Pulmonary artery endothelial cell (primary cell): ENCODE measurements at regions not wholly inside any gene's neighbourhood (a gene's known extent, or its start where the extent isn't known, plus 50 kb on each side); places are given as distances from the start of the nearest gene placed in this dataset.
A peak's percentile ranks its signal among the peaks of the same experiment; 100 is the strongest.

ENCODE experiments used
- DNase-seq: peaks from one replicate; pipeline ENCODE4 v3.0.0-alpha.2; 2011; ENCODE audit warnings: low read depth, low spot score

DNA sequence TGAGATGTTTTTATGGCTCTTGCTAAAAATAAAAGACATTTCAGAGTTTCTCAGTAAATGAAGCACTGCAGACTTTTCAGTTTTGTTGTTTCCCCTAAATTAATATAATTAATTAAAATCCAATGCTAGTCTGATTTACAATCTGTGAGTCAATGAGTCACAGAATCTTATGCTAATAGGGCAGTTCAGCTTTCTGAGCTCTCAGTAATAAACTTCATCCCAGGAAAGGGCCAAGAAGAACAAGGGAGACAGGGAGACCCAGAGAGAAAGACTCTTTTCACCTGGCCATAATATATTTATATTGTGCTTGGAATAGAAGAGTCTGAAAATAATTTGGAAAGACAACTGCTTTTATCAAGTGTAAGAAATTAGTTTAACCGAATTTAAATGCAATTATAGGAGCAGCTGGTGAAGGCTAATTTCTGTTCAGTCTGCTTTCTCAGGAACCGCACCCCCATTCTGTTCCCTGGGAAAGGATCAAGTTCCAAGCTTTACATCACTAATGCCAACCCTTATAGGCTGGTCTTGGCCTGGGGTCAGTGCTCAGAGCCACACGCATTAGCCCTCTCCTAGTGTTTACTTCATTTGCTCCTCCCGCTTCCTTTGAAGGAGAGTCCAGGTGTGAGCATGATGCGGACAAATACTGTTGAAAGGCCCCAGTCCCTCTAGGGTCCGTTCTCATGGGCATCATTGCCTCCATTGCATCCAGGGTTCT lies 145.6 kb downstream of the ZBTB18 start:
- DNase-seq, result no peak

DNA sequence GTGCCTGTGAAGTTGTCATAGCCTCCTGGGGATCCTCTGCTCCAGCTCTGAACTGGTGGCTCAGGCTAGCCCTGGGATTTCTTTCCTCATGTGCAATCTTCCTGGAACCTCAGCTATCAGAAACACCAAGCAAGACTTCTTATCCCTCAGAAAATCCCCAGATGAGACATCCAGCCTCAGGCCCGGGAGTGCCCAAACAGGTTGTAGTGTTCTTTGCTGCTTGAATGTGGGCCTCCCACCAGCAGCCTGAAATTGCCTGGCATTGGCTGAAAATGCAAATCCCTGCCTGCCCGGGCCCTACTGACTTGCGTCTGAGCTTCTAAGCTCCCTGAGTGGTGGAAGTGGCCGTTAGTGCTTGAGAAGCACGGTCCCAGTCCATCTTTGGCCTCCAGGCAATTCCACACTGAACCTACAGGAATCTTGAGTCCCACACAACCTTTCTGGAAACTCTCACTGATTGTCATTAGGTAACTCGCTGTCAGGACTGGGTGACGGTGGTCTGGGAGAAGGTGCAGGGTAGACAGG lies 146.8 kb downstream of the ZBTB18 start:
- no peak for DNase-seq

DNA sequence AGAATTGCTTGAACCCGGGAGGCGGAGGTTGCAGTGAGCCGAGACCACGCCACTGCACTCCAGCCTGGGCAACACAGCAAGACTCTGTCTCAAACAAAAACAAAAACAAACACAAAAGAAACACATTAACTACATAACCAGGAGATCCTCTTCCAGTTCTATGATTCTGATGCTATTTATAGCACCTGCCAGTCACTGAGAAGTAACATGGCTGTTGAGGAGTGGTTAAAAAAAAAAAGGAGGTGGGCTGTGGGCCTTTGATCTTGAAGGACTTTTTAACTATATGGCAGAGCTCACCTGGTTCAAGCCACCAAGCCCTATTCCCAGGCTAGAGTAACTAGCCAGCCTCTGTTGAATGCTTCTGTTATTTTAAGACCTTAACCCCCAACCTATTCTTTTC lies 148.8 kb downstream of the ZBTB18 start:
- DNase-seq, result no peak

DNA sequence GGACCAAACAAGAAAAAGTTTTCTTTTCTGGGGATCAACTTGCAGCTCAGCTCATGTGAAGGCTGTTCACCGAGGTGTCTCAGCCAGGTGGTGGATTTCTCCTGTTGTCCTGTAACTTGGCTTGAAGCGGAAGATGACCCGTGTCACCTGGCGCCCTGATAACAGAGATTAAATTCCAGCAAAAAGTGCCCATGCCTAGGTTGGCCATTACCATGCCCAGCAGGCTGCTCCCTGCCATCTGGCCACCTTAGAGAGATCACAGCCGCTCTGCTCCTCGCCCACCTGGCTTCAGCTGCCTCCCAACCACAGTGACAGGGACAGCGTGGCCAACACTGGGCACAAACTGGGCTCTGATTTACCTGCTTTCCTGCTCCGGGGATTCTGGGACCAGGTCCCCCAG lies 149.5 kb downstream of the ZBTB18 start:
- no peak for DNase-seq

DNA sequence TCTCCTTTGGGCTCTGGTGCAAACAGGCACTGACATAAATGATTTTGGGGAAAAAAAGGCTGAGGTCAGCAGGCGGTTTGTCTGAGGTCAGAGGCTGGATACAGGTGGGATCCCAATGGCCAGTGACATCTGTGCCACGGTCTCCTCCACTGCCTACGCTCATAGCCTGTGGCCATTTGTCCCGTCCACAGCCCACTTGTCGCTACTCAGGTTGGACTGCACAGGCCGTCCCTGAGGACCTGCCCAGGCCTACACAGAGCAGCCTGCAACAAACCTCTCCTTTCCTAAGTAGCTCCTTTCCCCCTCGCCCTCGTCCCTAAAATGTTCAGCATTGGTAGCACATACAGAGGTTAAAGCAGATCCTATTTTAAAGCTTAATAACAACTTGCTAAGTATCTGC lies 150.7 kb downstream of the ZBTB18 start:
- DNase-seq, result no peak

DNA sequence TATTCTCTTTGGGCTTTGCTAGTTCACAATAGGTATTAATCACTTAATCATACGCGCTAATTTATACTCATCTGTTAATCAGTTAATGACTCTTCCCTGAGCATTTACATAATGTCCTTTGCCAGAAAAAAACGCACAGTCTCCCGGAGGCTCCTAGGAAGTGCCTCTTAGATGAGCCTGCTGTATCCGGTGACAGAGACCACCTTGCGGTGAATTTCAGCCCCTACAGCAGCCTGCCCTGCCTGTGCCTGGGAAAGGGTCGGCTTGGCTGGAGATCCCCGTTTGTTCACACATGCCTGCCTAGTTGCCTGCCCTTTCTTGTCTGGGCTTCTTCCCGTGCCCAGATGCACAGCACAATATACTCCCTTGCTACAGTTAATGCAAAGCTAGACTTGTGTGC lies 152.9 kb downstream of the ZBTB18 start:
- DNase-seq, result no peak

DNA sequence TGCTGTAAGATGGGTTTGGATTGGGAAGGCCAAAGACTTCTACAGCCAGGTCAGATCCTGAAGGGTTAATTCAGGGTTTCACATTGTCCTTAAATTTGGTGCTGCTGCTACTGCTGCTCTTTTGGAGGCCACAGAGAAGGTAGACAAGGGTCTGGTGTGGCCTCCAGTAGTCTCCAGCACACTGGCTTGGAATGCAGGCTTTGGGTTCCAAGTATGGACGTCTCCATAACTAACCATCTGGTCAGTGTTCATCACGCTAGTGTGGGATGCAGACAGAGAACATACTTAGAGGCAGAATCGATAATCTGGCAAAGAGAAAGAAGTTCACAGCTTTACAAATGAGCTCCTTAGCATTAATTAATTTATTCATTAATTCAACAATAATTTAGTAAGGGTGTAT lies 154.1 kb downstream of the ZBTB18 start:
- no peak for DNase-seq

DNA sequence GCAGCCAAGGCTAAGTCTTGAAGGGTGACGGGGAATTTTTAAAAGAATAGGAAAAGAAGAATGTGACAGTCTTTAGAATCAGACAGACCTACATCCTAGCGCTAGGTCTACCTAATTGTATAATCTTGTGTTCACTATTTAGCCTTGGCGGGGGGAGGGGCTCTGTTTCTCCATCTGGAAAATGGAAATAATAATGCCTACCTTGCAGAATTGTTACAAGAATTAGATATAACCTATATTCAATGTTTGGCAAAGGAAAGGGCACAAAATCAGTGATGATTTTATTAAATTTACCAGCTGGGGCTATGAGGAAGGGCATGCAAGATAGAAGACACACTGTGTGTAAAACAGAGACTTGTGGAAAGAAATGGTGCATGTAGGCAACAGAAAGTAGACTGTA lies 154.8 kb downstream of the ZBTB18 start:
- no peak for DNase-seq

DNA sequence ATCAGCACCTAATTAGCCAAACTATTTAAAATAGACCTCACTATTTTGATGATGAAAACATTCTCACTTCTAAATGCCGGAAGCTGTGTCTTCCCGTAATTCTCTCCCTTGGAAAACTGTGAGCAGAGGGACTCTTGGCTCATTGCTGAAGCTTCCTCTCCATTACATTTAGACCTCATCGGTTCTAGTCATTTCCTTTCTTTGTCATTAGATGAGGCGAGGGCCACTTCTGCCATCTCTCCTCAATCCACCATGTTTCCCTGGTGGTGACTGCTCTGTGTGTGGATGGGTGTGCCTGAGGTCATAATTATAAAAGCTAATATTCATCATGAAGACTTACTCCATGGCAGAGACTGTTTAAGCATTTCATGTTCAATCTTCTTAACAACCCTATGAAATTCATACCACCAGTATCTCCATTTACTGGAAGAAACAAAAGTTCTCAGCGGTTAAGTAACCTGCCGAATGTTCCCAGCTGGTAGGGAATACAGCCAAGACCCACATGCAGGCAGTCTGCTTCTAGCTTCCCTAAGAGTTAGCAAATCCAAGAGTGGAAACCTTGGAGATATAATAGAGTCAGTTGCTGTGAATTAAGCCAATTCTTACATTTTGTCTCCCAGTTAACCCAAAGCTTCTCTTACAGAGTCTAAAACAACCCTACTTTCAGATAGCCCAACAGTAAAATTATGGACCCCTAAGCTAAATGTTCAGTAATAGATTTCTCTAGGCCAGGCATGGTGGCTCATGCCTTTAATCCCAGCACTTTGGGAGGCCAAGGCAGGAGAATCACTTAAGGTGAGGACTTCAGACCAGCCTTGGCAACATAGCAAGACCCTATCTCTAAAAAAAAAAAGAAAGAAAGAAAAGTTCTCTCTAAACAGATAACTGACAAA lies 156.2 kb downstream of the ZBTB18 start:
- no peak for DNase-seq

DNA sequence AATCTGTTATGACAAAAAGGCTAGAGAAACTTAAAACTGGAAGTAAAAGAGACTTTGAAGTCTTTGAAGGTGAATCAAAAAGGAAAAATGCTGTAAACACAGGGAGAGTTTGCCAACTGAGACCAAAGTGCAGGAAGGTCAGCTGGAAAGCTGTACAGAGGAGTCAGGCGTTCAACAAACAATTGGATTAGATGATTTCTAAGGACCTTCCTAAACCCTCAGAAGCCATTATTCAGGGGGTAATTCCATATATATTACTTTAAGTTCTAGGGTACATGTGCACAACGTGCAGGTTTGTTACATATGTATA lies 156.8 kb downstream of the ZBTB18 start:
- DNase-seq, result no peak

DNA sequence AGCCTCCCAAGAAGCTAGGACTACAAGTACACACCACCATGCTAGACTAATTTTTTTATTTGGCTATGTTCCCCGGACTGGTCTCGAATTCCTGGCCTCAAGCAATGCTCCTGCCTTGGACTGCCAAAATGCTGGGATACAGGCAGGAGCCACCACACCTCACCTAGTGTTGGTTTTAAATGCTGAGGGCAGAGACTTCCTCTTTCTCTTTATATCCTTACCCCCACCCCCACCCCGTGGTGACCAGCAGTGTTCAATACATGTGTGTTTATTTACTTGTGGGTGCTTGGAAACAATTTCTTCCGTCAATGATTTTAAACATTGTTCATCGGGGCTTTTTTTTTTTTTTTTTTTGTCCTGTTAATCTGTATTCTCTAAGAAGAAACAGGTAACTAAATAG lies 158.9 kb downstream of the ZBTB18 start:
- DNase-seq, result no peak

DNA sequence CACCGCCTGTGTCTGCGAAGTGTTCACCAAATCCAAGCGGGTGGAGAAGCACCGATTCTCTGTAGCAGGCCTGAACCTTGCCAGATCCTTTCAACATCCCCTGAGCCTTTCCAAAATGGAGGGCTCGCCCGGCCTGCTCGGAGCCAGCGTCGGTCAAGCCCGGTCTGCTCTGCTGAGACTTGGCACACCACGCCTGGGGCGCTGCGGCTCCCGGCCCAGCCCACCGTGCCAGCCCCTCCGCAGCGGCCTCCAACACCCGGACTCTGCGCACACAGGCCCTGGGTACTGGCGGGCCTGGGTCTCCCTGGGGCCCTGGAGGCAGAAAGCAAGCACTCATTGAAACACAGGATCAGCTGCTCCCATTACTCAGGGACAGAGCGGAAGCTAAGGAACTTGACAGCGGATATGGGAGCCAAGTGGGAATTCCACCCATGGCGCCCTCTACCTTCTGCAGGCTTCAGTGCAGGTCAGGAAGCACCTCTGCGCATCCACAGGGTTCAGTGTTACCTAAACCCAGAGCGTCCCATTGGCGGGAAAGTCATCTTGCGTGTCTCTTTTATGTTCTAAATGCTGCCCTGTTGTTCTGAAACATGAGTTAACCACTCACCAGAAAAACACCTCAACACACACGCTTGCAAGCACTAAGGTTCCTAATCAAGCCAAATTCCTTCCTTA lies 159.9 kb downstream of the ZBTB18 start:
- DNase-seq, result no peak

DNA sequence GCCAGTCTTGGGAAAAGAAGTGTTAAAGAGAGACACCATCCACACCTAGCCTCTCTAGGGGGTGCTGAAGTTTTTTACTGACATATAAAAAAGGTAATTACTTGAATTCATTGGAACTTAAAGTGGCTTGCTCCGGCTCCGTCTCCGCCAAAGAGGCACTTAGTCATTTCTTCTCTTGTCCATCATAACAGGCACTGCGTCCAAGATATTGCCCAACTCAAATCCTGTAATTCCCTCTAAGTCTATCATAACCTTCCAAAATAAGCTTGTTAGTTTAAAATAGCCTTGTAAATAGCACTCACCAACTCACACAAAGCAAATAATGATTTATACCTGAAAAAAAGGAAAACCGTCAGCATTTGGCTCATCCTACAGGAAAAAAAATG lies 160.5 kb downstream of the ZBTB18 start:
- no peak for DNase-seq

DNA sequence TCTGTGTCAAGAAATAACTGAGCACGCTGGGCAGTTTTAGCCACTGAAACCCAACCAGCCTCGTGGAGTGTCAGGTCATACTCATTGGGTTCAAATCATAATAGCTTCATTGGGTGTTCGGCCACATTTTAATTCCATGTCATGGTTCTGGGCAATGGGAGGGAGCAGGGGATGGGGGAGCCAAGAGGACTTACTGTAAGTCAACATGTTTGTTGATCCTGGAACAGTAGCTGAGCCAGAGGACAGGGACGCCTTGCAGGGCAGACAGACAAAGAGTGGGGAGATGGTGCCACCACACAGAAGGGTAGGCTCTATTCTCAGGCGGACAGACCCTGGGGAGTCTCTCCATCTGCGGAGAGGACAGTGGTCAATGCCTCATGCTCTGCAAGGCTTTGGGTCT lies 161.1 kb downstream of the ZBTB18 start:
- no peak for DNase-seq

DNA sequence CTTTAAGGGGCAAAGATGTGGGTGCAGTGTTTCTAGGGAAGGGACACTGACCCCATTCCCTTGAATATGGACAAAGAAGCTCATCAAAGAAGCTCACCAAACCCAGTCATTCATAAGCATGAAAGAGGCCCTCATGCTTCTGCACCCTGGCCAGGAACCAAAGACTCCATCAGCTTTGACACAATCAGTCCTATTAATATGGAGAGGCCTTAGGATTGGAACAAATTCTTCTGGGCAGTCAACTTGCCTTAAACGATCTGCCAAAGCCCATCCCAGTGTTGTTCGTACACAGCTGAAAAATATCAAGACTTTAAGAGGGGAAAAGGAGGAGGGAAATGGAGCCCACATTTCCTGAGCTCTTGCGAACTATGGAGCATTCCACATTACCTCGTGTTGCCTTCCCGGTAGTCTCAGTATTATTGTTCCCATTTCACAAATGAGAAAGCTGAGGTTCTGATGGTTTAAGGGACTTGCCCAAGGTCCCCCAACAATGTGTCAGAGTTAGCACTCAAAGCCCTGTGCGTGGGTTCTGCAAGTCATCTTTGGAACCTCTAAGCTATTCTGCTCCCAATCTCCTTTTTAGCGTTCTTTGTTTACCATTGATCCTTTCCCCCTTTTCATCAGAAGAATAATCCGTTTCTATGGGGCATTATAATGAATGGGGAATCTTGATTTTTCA lies 161.9 kb downstream of the ZBTB18 start:
- DNase-seq, result no peak

DNA sequence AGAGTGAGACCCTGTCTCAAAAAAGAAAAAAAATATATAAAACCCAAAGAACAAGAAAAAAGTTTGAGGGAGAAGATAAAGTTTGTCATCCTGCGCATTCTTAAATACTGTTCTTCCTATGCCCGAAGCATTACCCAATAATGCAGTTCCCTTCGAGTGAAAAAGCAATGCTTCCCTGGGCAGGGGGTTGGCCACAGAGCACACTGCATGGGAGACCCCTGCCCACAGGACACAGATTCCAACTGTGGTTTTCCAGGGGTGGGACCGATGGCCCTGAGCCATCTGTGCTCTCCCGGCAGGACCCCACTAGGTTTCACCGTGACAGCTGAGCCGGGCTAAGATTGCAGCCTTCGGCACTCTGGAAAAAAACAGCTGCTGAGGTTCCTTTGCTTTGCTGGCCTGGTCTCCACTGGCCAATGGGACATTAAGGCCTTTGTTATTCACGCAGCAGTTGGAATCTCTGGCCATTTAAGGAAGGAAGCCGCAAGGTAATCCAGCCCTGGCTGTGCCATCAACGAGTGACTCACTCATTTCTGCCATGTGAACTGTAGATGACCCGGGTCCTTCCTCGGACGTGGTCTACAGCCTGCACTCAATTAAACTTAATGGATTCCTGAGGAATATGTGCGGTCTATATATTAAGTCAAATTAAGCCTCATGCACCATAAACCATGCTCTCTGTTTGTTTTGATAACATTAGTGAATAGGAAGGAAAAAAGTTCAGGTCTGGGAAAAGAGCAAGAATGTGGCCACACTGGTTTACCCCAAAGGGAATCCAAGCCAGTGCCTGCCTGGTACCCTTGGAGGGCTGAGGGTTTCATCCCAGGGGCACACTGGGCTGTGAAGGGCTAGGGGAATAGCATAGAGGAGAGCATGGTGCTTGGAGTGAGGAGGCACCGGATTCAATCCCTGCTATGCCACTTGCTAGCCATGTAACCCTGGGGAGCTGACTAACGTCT lies 163.2 kb downstream of the ZBTB18 start:
- DNase-seq, result peak; percentile 94

DNA sequence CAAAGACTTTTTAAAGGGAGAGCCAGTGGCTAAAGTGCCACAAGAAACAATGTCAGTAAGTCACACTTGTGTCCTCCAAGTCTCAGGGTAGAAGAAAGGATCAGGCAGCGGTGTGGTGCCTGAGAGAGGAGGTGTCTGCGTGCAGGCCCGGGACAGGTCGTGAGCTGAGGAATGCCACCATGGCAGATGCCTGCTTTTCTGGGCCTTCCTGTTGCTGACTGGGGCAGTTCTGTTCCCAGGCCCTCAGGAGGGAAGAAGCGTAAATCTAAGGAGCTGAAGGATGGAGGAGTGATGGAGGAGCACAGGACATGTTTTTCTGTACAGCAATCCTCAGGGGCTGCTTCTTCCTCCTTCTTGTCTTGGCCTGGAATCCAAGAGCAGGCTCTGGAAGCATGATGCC lies 165.8 kb downstream of the ZBTB18 start:
- no peak for DNase-seq

DNA sequence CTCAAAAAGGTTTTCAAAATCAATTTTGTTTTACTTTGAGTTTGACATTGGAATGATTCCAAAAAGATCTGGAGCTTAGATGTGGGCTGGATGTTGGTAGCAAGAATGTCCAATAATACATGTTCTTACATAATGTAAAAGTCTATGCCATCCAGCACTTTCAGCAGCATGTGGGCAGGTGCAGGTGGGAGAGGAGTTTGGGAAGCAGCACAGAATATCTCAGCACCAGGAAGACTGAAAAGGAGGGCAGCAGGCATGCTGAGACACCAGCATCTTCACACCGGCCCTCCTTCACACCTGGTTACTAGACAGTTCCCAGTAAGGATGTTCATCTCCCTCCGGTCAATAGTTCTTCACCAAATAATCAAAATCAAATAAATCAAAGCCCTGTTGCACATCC lies 166.6 kb downstream of the ZBTB18 start:
- DNase-seq, result no peak

DNA sequence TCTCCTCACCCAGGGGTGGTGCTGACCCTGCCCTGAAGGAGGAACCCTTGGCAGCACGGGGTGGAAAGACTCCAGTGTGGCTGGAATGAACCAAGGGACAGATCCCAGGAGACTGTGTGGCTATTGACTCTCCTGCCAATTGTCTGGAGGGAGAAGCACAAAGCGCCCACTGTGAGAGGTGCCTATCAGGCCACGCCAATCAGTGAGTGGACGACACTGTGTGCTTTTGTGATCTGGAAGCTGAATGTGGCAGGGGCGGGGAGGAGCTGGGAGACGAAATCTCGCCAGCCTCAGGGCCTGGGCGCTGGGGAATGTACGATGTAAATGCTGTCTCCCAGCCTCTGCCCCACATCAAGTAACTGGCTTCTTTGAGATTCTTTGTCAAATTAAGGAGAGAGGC lies 167.1 kb downstream of the ZBTB18 start:
- no peak for DNase-seq

DNA sequence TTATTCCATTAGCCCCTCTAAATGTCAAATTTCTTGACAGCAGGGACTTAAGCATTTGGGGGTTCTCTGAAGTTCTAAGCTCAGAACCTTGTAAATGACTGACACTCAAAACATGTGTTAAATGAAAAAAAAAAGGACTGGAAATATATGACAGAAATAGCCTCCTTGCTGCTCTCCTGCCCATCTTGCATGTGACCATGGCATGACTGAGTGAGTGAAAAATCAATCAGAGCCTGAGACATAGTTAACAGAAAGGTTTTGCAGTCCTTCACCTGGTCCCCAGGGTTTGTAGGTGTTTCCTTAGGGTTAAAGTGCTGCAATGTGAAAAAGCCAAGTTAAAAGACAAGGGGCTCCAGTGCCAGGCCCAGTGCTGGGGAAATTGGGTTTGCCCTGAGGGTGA lies 168.1 kb downstream of the ZBTB18 start:
- DNase-seq, result no peak

DNA sequence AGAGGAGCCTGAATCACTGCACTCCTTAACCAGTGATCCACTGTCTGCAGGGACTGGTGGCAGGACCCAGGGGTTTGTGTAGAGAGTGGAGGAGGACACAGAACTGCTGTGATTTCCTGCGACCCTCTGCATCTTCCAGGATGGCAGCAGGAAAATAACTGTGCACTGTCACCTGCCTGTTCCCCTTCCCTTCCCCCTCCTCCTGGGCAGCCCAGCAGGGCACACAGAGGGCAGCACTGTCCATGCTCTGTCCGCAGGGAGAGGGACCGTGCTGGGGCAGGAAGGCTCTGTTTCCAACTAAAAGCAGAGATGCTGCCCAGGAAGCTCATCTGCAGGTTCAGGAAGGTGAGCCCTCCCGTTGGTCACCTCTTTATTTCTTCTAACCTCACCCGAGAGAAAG lies 168.7 kb downstream of the ZBTB18 start:
- DNase-seq, result no peak
